ENCODE measurements at regions not wholly inside any gene's neighbourhood (a gene's known extent, or its start where the extent isn't known, plus 50 kb on each side); places are given as distances from the start of the nearest gene placed in this dataset.

GRCh38 chr6:120587381-120587780 is 746.9 kb downstream of the TBC1D32 start:
- no peak for DNase-seq (ENCODE audit: low read depth)
- H3K4me3 ChIP-seq (ENCODE audit: control insufficient read depth, low read depth, low read length) = no peak overlapping the region
- TF ChIP-seq CTCF (IDR thresholded peaks at IDR 0.05; ENCODE audit: control insufficient read depth, insufficient read depth, low read depth, low read length, missing control alignments) = no peak

- no peak for DNase-seq (ENCODE audit: low read depth)
- TF ChIP-seq CTCF (IDR thresholded peaks at IDR 0.05; ENCODE audit: control insufficient read depth, insufficient read depth, low read depth, low read length, missing control alignments) = no peak
- H3K4me3 ChIP-seq (ENCODE audit: control insufficient read depth, low read depth, low read length) = no peak overlapping the region
Observed at GRCh38 chr6:120584111-120584760, 750.0 kb downstream of the TBC1D32 start.

- H3K4me3 ChIP-seq (ENCODE audit: control insufficient read depth, low read depth, low read length) = no peak overlapping the region
- no peak for TF ChIP-seq CTCF (IDR thresholded peaks at IDR 0.05; ENCODE audit: control insufficient read depth, insufficient read depth, low read depth, low read length, missing control alignments)
- no peak for DNase-seq (ENCODE audit: low read depth)
Observed at GRCh38 chr6:120576061-120576460, 758.2 kb downstream of the TBC1D32 start.

GRCh38 chr6:120569714-120570113 is 764.6 kb downstream of the TBC1D32 start:
- no peak overlapping the region for H3K4me3 ChIP-seq (ENCODE audit: control insufficient read depth, low read depth, low read length)
- TF ChIP-seq CTCF (IDR thresholded peaks at IDR 0.05; ENCODE audit: control insufficient read depth, insufficient read depth, low read depth, low read length, missing control alignments) = no peak
- DNase-seq (ENCODE audit: low read depth) = no peak

- TF ChIP-seq CTCF (IDR thresholded peaks at IDR 0.05; ENCODE audit: control insufficient read depth, insufficient read depth, low read depth, low read length, missing control alignments) = no peak
- no peak for DNase-seq (ENCODE audit: low read depth)
- H3K4me3 ChIP-seq (ENCODE audit: control insufficient read depth, low read depth, low read length) = no peak overlapping the region
Observed at GRCh38 chr6:120564779-120565178, 769.5 kb downstream of the TBC1D32 start.

GRCh38 chr6:120558294-120558693 is 776.0 kb downstream of the TBC1D32 start:
- DNase-seq (ENCODE audit: low read depth) = no peak

More at GRCh38 chr6:120558294-120558693, 776.0 kb downstream of the TBC1D32 start:
- no peak overlapping the region for H3K4me3 ChIP-seq (ENCODE audit: control insufficient read depth, low read depth, low read length)
- TF ChIP-seq CTCF (IDR thresholded peaks at IDR 0.05; ENCODE audit: control insufficient read depth, insufficient read depth, low read depth, low read length, missing control alignments) = no peak
